ENCODE measurements at regions not wholly inside any gene's neighbourhood (a gene's known extent, or its start where the extent isn't known, plus 50 kb on each side); places are given as distances from the start of the nearest gene placed in this dataset.

DNA sequence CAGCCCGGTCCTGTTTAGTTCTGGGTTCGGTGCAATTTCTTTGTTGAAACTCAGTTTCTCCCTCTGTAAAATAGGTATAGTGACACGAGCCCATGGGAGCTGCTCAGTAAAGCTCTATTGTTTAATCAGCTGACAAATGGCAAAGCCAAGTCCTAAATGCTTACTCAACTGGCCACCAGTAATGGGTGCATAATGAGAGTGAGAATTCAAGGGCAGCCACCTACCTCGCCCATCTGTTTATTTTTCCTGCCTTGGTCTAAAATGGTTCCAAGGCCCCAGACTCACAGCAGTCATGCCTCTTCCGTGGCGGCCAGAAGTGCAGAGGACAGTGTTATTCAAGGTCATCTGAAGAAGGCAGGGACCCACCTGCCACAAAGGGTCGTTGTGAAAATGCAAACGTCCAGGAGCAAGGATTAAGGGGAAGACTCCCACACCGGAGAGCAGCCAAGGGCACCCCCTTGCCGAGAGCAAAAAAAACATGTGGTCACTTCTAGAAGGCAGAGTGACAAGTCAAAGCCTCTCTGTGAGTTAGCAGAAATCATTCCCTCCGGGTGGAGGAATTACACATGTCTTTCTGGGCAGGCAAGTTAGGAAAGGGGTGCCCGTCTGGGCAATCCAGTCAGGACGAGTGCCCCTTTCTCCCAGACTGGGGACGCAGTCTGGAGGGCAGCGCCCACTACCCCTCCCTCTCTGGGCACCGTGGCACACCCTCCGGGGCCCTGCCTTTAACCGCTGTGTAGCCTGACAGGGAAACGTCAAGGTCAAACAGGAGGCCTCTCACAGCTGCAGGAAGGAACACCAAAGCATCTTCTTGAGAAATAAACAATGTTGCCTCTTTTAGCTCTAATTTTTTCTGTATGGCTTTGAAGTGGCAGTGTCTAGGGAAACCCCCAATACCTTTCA, 186.2 kb downstream of the FOXO1 start:
- TF ChIP-seq, protein P1, sequence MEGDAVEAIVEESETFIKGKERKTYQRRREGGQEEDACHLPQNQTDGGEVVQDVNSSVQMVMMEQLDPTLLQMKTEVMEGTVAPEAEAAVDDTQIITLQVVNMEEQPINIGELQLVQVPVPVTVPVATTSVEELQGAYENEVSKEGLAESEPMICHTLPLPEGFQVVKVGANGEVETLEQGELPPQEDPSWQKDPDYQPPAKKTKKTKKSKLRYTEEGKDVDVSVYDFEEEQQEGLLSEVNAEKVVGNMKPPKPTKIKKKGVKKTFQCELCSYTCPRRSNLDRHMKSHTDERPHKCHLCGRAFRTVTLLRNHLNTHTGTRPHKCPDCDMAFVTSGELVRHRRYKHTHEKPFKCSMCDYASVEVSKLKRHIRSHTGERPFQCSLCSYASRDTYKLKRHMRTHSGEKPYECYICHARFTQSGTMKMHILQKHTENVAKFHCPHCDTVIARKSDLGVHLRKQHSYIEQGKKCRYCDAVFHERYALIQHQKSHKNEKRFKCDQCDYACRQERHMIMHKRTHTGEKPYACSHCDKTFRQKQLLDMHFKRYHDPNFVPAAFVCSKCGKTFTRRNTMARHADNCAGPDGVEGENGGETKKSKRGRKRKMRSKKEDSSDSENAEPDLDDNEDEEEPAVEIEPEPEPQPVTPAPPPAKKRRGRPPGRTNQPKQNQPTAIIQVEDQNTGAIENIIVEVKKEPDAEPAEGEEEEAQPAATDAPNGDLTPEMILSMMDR (conservative IDR thresholded peaks at IDR 0.05), result no peak
- TF ChIP-seq ZFX (IDR thresholded peaks at IDR 0.05), result no peak

All from C4-2B (cell line).